RPMI8226 (cell line): ENCODE measurements at regions not wholly inside any gene's neighbourhood (a gene's known extent, or its start where the extent isn't known, plus 50 kb on each side); places are given as distances from the start of the nearest gene placed in this dataset.
"Not testable (repeated sequence)": the region's sequence is repeated elsewhere in the genome, so short reads cannot be mapped to it uniquely, and the experiment has no call there.

Source experiments
- DNase-seq: peaks from one replicate; pipeline ENCODE4 v3.0.0-alpha.2; 2015

GRCh38 chr14:50020799-50021198 is 95.6 kb downstream of the VCPKMT start:
- DNase-seq = no peak

DNA sequence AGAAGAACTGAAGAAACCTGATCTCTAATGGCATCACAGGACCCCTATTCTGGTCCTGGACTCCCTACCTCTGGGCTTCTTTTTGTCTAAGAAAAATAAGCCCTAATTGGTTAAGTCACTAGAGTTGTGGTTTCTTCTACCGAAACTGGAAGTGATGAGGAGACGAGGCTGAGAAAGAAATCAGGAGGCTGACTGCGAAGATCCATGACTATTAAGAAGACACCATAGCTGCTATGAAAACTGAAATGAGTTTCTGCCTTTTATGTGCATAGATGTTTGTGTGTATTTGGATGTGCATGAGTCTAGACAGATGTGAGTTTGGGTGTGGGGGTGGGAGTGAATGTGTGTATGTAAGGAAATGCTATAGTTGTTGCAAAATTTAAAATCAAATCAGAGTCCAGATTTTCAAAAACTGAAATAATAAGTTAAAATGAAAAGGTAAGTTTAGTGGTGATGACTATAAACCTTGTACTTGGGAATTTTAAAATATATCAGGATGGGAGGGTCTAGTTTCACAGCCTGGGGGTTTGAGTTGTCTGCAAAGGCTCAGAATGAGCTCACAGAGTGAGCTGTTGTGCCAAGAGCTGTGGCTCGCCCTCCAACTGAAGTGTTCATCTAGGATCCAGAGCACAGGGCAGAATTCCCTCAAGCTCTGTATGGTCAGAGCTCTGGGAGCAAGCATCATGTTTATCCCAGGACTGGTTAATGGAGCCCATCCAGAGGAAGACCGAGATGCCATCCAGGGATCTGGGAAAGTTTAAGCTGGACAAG is 94.9 kb downstream of the VCPKMT start:
- peak; percentile 34 for DNase-seq

GRCh38 chr14:50022661-50023060 is 93.7 kb downstream of the VCPKMT start:
- DNase-seq = no peak

DNA sequence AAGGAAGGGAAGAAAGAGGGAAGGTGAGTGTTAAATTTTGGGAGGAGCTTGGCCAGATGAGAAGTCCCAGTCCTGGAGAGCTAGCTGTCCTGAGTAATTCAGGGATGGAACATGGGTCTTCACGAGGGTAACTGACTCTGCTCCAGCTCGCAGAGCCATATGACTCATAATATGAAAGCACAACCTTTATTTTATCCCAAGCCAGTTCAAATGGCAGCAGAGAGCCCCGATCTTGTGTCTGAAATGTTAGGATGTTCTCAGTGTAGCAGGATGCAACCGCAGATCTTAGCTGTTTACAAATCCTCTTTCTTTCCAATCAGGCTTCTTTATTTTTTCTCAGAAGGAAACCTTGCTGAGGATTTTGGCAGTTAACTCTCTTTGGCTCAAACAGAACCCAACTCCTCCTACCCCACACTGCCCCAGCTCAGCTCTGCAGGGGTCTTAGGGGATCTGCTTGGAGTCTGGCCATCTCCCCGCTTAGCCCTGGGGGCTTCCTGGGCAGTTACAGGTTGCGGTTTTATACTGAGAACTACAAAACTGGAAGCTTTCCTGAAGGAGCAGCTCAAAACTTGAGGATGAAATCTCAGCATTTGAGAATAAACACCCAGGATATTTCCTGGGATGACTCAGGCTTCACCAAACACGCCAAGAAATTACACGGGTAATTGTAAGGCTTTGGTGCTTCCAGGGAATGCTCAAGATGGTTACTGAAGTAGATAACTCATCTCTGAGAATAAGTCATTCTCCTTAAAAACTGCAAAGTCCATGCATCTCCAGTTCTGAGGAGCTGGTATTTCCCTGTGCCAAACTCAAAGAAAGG is 92.5 kb downstream of the VCPKMT start:
- DNase-seq = no peak

DNA sequence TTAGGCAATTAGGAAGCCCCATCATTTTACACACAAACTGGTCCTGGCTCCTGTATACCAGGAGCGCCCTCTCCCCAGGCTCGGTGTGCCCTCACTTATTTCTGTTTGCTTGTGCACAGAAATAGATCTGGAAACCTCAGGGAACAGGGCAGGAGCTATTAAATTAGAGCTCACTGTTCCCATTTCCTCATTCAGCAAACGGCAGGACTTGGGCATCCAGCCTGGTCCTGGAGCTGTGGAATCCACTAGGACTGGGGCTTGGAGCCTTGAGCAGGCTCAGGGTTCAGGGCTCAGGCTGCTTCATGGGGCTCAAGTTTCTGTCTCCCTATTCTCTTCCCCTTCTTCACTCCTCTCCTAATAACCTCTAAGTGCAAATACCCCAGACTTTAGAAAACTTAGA is 91.3 kb downstream of the VCPKMT start:
- no peak for DNase-seq

DNA sequence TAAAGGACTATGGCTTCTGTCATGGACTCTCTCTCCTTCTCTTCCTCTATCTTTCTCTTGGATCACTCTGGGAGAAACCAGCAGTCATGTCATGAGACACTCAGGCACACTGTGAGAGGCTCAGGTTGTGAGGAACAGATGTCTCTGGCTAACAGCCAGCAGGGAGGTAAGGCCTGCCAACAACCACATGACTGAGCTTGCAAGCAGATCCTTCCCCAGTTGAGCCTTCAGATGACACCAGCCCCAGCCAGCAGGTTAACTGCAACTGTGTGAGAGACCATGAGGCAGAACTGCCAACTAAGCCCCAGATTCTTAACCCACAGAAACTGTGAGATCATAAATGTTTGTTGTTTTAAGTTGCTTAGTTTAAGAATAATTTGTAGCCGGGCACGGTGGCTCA is 90.6 kb downstream of the VCPKMT start:
- peak; percentile 42 for DNase-seq

DNA sequence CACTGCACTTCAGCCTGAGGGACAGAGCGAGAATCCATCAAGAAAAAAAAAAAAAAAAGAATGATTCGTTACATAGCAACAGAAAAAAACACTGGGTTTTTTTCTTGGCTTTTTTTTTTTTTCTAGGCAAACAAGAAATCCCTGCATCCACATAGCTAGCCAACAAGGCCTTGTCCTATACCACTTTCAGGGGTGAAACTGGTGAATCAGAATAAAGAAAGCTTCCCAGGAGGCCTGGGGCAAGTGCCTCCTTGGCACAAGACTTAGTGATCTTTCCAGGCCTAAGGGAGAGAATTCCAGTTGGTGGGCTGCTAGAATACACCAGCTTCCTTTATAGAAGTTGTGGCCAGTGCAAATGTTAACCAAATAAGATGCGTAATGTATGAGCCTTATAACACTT is 90.0 kb downstream of the VCPKMT start:
- no peak for DNase-seq

GRCh38 chr14:50027816-50028215 is 88.6 kb downstream of the VCPKMT start:
- DNase-seq = no peak

DNA sequence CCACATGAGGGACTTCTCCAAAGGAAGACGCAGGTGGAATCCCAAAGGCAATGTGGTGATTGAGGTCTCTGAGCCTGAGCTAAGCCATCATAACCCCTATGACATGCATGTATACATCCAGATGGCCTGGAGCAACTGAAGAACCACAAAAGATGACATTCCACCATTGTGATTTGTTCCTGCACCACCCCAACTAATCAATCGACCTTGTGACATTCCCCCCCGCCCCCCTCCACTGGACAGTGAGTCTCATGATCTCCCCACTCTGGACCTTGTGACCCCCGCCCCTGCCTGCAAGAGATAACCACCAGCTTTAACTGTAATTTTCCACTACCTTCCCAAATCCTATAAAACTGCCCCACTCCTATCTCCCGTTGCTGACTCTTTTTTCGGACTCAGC is 87.9 kb downstream of the VCPKMT start:
- no peak for DNase-seq

- no peak for DNase-seq
Measured at GRCh38 chr14:50030036-50030435, 86.3 kb downstream of the VCPKMT start.

- DNase-seq = not testable (repeated sequence)
Measured at GRCh38 chr14:50030911-50031310, 85.5 kb downstream of the VCPKMT start.

GRCh38 chr14:50031602-50032313 is 84.6 kb downstream of the VCPKMT start:
- no peak for DNase-seq

DNA sequence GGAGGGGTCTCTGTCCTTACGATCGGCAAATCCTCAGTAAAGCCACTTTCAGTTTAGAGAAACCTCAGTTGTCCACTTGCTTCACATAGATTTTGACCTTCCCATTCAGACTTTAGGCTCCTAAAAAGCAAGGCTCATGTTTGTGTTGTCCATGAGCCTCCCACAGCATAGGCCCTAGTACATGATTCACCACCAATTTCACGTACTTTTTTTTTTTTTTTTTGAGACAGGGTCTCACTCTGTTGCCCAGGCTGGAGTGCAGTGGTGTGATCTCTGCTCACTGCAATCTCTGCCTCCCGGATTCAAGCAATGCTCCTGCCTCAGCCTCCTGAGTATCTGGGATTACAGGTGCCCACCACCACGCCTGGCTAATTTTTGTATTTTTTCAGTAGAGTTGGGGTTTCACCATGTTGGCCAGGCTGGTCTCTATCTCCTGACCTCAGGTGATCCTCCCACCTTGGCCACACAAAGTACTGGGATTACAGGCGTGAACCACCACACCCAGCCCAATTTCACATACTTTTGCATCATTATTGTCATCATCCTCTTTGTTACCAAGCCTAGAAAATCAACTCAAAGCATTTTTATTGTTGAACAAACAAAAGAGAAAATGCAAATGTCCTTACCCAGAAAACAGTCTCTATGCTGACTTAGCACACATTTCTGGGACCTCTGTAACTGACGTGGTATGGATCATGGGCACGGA is 83.8 kb downstream of the VCPKMT start:
- not testable (repeated sequence) for DNase-seq

DNA sequence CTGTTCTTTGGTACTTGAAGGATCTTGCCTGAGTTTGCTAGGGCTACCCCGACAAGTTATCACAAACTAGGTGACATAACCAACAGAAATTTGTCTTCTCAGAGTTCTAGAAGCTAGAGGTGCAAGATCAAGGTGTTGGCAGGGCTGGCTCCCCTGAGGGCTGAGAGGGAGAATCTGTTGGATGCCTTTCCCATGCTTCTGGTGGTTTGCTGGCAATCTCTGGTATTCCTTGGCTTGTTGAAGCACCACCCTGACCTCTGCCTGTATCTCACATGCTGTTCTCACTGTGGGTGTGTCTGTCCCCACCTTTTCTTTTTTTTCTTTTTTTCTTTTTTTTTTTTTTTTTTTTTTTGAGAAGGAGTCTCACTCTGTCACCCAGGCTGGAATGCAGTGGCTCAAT is 81.2 kb downstream of the VCPKMT start:
- no peak for DNase-seq

- DNase-seq = no peak
Measured at GRCh38 chr14:50036211-50036610, 80.2 kb downstream of the VCPKMT start.

DNA sequence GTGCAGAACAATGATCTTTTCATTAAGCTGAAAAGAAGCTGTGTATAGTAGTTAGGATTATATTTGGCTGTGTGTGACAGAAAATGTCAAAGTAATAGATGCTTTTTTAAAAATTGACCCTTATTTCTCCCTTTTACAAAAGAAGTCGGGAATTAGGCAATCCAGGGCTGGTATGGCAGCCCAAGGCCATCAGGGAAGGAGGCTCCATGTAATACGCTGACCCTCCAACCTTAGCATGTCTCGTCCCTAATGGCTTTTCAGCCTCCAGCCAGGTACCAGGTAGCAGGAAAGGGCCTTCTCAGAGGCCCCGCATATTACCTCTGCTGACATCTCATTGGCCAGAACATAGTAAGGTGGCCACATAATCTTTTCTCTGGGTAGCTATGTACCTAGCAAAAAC is 79.7 kb downstream of the VCPKMT start:
- no peak for DNase-seq

GRCh38 chr14:50037240-50037639 is 79.1 kb downstream of the VCPKMT start:
- DNase-seq = no peak

- no peak for DNase-seq
Measured at GRCh38 chr14:50037852-50038251, 78.5 kb downstream of the VCPKMT start.

GRCh38 chr14:50038398-50039119 is 77.8 kb downstream of the VCPKMT start:
- DNase-seq = no peak

GRCh38 chr14:50039120-50039517 is 77.3 kb downstream of the VCPKMT start:
- no peak for DNase-seq

GRCh38 chr14:50039734-50040400 is 76.5 kb downstream of the VCPKMT start:
- DNase-seq = no peak

- peak; percentile 26 for DNase-seq
Measured at GRCh38 chr14:50040401-50040775, 76.0 kb downstream of the VCPKMT start.
